T-cell (primary cell): ENCODE measurements at regions not wholly inside any gene's neighbourhood (a gene's known extent, or its start where the extent isn't known, plus 50 kb on each side); places are given as distances from the start of the nearest gene placed in this dataset.
"Not testable (repeated sequence)": the region's sequence is repeated elsewhere in the genome, so short reads cannot be mapped to it uniquely, and the experiment has no call there.

Experiments used
- ATAC-seq, 4 experiments: fragments of 200-7000 bp in 3 of 4; fragments of 150-1000 bp in 1 of 4; cut with Tn5 transposase; replicated peaks in 1 of 4; 1 replicate in 3 of 4; 2 replicates in 1 of 4; pipeline ENCODE4 v1.10.0; 2021; ENCODE audit warnings: moderate library complexity in 3 of 4, mild to moderate bottlenecking in 2 of 4, moderate number of reproducible peaks in 1 of 4
- CTCF ChIA-PET, 2 donors: fragments of 300-600 bp; sonication (Branson Sonifier 250); formaldehyde crosslinking; loops; one replicate each; lab custom pipeline; 2022; ENCODE audit warnings: antibody characterized with exemption in 2 of 2; lab: Charles Lee
- POLR2A ChIA-PET, 2 donors: fragments of 300-600 bp; sonication (Branson Sonifier 250); formaldehyde crosslinking; loops; one replicate each; lab custom pipeline; 2022; ENCODE audit warnings: antibody characterized with exemption in 2 of 2; lab: Charles Lee
- DNase-seq, 35 experiments: peaks; one replicate each; pipeline versions ENCODE4 v3.0.0 to v3.0.0-alpha.2; 2013 to 2023
- H3K27ac ChIP-seq: one replicate; pipeline ENCODE4 v1.5.1; 2013; ENCODE audit warnings: low read length
- H3K27me3 ChIP-seq, 2 experiments: replicated peaks in 1 of 2; 1 replicate in 1 of 2; 2 replicates in 1 of 2; pipeline versions ENCODE4 v1.6.1 to v1.7.0; 2013; ENCODE audit warnings: low read length in 1 of 2, mixed read lengths in 1 of 2; ENCODE audit not compliant: control insufficient read depth in 2 of 2, insufficient read depth in 2 of 2; ENCODE audit errors: extremely low read depth in 1 of 2
- H3K36me3 ChIP-seq, 2 donors: 1 replicate in 1 of 2; 2 replicates in 1 of 2; pipeline versions ENCODE4 v1.6.1 to v1.7.0; 2013; ENCODE audit warnings: low read length in 1 of 2; ENCODE audit not compliant: control insufficient read depth in 2 of 2, insufficient read depth in 1 of 2; ENCODE audit errors: extremely low read depth in 1 of 2
- H3K4me1 ChIP-seq, 2 experiments: 1 replicate in 1 of 2; 2 replicates in 1 of 2; pipeline versions ENCODE4 v1.6.1 to v1.7.0; 2013; ENCODE audit warnings: low read length in 2 of 2, mixed read lengths in 1 of 2; ENCODE audit not compliant: insufficient read depth in 2 of 2, control insufficient read depth in 1 of 2; ENCODE audit errors: extremely low read depth in 1 of 2
- H3K4me3 ChIP-seq, 2 donors: 1 replicate in 1 of 2; 2 replicates in 1 of 2; pipeline versions ENCODE4 v1.5.1 to v1.7.0; 2013; ENCODE audit warnings: mild to moderate bottlenecking in 2 of 2, low read length in 1 of 2, moderate library complexity in 1 of 2; ENCODE audit not compliant: control insufficient read depth in 1 of 2; ENCODE audit errors: extremely low read depth in 1 of 2
- H3K9me3 ChIP-seq: 2 replicates; pipeline ENCODE4 v1.7.0; 2013
- H3K27ac Mint-ChIP-seq, 2 donors: one replicate each; pipeline ENCODE4 v1.8.0; 2020 to 2021; ENCODE audit warnings: mild to moderate bottlenecking in 2 of 2, mixed read lengths in 2 of 2
- H3K27me3 Mint-ChIP-seq, 2 donors: one replicate each; pipeline ENCODE4 v1.8.0; 2021 to 2022; ENCODE audit warnings: mixed read lengths in 2 of 2
- H3K36me3 Mint-ChIP-seq: one replicate; pipeline ENCODE4 v1.8.0; 2021; ENCODE audit warnings: mixed read lengths
- H3K4me1 Mint-ChIP-seq, 3 donors: one replicate each; pipeline ENCODE4 v1.8.0; 2020 to 2022; ENCODE audit warnings: mixed read lengths in 3 of 3, mild to moderate bottlenecking in 1 of 3
- H3K4me3 Mint-ChIP-seq, 3 donors: one replicate each; pipeline ENCODE4 v1.8.0; 2020 to 2022; ENCODE audit warnings: mild to moderate bottlenecking in 3 of 3, mixed read lengths in 3 of 3, moderate library complexity in 3 of 3
- H3K9me3 Mint-ChIP-seq, 3 donors: one replicate each; pipeline ENCODE4 v1.8.0; 2020 to 2022; ENCODE audit warnings: mixed read lengths in 3 of 3
- WGBS: methylation state at CpG from one replicate; pipeline ENCODE4 v1.1.5; 2013; ENCODE audit warnings: missing lambda C conversion rate; ENCODE audit not compliant: insufficient coverage; 5-methylcytosine and 5-hydroxymethylcytosine counted together

- H3K9me3 Mint-ChIP-seq, ATAC-seq, CTCF ChIA-PET, H3K4me1 Mint-ChIP-seq, H3K4me1 ChIP-seq, H3K27me3 Mint-ChIP-seq, H3K4me3 ChIP-seq, H3K9me3 ChIP-seq, H3K36me3 Mint-ChIP-seq, DNase-seq, H3K27ac Mint-ChIP-seq, H3K27me3 ChIP-seq, H3K27ac ChIP-seq, H3K4me3 Mint-ChIP-seq, POLR2A ChIA-PET, H3K36me3 ChIP-seq: not testable (repeated sequence)
- 83% methylated on average over 5 of the region's 7 CpGs for WGBS
Measured at GRCh38 chr1:224839648-224840300, 89.7 kb upstream of the DNAH14 start.

DNA sequence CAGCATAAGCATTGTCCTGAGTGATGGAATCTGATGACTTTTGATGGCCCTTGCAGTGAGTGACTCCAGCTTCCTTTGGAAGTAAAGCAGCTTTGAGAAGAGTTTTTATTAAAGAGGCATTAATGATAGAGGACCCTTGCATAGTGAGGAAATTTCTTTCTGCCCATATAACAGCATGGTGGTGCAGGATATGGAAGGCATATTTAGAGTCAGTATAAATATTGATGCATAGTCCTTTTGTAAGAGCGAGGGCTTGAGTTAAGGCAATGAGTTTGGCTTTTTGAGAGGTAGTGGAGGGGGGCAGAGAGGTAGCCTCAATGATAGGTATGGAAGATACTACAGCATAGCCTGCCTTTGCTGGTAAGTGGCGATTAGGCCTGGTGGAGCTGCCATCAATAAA lies 87.7 kb upstream of the DNAH14 start:
- H3K9me3 Mint-ChIP-seq, H3K27ac Mint-ChIP-seq, POLR2A ChIA-PET, H3K4me3 Mint-ChIP-seq, H3K27ac ChIP-seq, H3K9me3 ChIP-seq, H3K27me3 Mint-ChIP-seq, H3K4me3 ChIP-seq, DNase-seq, H3K36me3 Mint-ChIP-seq, CTCF ChIA-PET, ATAC-seq, H3K27me3 ChIP-seq, H3K36me3 ChIP-seq, H3K4me1 Mint-ChIP-seq, H3K4me1 ChIP-seq: not testable (repeated sequence)
- 78% methylated on average over 1 of the region's 2 CpGs for WGBS

DNA sequence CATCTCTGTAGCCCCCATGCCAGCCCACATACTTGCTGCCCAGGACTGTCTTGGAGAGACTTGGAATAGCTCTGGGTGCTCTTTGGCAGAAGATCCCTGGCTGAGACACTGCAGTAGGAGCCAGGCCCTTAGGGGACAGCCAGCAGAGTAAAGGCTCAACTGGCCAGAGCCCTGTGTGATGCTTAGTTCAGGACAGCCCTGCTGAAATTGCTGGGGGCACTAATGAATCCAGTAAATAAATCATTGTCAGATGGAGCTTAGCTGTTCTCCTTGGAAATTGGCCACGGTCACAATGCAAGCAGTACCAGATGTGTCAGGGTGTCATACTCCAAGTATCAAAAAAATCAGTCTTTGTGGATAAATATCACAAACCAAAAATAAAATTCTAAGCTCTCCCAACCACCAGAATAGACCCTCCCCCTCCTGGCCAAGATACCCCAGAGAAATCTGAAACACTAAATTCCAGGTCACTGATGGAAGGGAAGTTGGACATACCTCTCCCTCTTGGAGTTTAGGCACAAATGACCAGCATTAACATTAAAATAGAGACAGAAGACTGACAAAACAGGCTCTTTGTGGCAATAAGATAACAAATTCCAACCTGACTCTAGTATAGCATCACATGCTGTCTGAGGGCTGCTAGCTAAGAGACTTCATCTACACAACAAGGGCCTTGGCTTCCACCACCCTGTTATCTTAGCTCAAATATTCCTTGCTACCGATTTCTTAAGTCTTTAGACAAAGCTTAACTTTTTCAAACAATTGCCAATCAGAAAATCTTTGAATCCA lies 83.2 kb upstream of the DNAH14 start:
- Mint-ChIP-seq H3K36me3 (no peaks in the 10 kb centered on the region), H3K9me3 (no peaks in the 10 kb centered on the region), H3K27me3 (peaks cover 0 to 2% of the 10 kb centered on the region in 2 donors), H3K4me1 (no peaks in the 10 kb centered on the region), H3K4me3 (no peak overlapping the region), H3K27ac (no peak overlapping the region)
- Histone ChIP-seq H3K4me1 (no peaks in the 10 kb centered on the region), H3K9me3 (no peaks in the 10 kb centered on the region), H3K36me3 (no peaks in the 10 kb centered on the region), H3K4me3 (no peak overlapping the region), H3K27me3 (peaks cover 0 to 3% of the 10 kb centered on the region in 2 experiments), H3K27ac (no peak overlapping the region)
- 60% methylated on average over 1 of the region's 2 CpGs for WGBS
- POLR2A ChIA-PET: no interaction called here
- ATAC-seq (no peak), DNase-seq (no peak)
- CTCF ChIA-PET: no interaction called here

- no peaks in the 10 kb centered on the region for H3K36me3 Mint-ChIP-seq
- WGBS: no CpG with 5 or more reads among the region's 2 CpGs
- peaks cover 3 to 4% of the 10 kb centered on the region in 2 donors for H3K27me3 Mint-ChIP-seq
- Histone ChIP-seq H3K4me3 (no peak overlapping the region), H3K27ac (no peak overlapping the region), H3K36me3 (no peaks in the 10 kb centered on the region), H3K4me1 (no peaks in the 10 kb centered on the region), H3K9me3 (no peaks in the 10 kb centered on the region), H3K27me3 (peaks cover 0 to 16% of the 10 kb centered on the region in 2 experiments)
- DNase-seq (no peak), ATAC-seq (no peak)
- no peak overlapping the region for H3K4me3 Mint-ChIP-seq
- H3K9me3 Mint-ChIP-seq: no peaks in the 10 kb centered on the region
- CTCF ChIA-PET: interaction anchor here (1.7 to 3.5 kb wide), 2 partner anchors 336 to 337 kb away, joined by 11 to 16 read pairs; no protein-coding TSS in a partner anchor
- H3K4me1 Mint-ChIP-seq: no peaks in the 10 kb centered on the region
- no peak overlapping the region for H3K27ac Mint-ChIP-seq
- POLR2A ChIA-PET: no interaction called here
Measured at GRCh38 chr1:224850446-224850845, 79.0 kb upstream of the DNAH14 start.

DNA sequence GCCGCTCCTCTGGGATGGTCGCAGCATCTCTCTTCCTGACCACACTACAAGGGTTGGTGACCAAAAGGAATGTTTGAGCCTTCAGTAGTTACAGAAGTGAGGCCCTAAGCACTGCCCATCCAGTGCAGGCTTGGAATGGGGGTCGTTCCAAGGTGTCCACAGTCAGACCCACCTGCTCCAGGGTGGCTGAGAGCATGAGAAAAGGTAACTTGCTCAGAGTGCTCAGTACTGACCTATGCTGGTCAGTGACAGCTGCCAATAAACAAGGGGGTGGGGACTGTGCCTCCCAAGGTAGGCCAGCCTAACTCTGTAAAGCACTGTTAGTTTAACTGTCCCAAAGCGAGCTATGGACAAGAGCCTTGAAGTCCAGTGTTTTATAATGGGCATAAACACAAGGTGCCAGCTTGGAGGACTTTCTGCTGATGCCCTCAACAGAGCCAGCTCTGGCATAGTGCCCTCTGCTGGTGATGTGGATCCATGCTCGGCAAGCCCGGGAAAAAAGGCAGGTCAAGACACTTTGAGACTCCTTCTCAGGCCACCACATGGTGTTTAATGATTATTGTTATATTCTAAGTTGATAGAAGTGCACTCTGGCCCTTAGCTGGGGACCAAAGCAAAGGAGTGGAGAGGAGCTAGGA lies 78.1 kb upstream of the DNAH14 start:
- Histone ChIP-seq H3K9me3 (no peaks in the 10 kb centered on the region), H3K27me3 (peaks cover 0 to 16% of the 10 kb centered on the region in 2 experiments), H3K27ac (no peak overlapping the region), H3K36me3 (no peaks in the 10 kb centered on the region), H3K4me1 (no peaks in the 10 kb centered on the region), H3K4me3 (no peak overlapping the region)
- Mint-ChIP-seq H3K4me1 (no peaks in the 10 kb centered on the region), H3K4me3 (no peak overlapping the region), H3K36me3 (no peaks in the 10 kb centered on the region), H3K27ac (no peak overlapping the region), H3K27me3 (peaks cover 3 to 4% of the 10 kb centered on the region in 2 donors), H3K9me3 (no peaks in the 10 kb centered on the region)
- CTCF ChIA-PET: interaction anchor here (0.7 to 3.5 kb wide), 3 partner anchors 337 to 339 kb away, joined by 3 to 16 read pairs (median 11); no protein-coding TSS in a partner anchor
- ATAC-seq (no peak), DNase-seq (peak in 30 of 35 experiments; percentile 4 to 61 (median 24))
- POLR2A ChIA-PET: no interaction called here
- WGBS: 24% methylated on average over 4 of the region's 6 CpGs

DNA sequence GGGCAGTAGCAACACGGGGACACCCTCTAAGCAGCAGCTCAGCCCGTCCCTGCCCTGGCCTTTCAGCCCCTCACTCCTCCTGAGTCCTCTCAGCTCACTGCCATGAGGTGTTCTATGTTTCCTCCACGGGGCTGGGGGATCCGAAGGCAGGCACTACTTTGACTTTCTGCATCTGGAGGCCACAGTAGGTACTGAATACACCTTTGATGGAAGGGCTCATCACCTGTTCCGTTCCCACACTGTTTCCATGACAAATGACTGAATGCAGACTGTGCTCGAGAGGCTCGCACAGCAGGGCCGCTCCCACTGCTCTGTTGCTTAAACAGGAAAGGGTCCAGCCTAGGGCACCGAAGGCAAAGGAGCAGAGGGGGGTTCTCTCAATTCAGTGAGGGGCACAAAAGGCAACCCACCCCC lies 77.6 kb upstream of the DNAH14 start:
- Histone ChIP-seq H3K9me3 (no peaks in the 10 kb centered on the region), H3K4me1 (no peaks in the 10 kb centered on the region), H3K27ac (no peak overlapping the region), H3K36me3 (no peaks in the 10 kb centered on the region), H3K4me3 (no peak overlapping the region), H3K27me3 (peaks cover 0 to 16% of the 10 kb centered on the region in 2 experiments)
- Mint-ChIP-seq H3K4me3 (no peak overlapping the region), H3K36me3 (no peaks in the 10 kb centered on the region), H3K4me1 (no peaks in the 10 kb centered on the region), H3K9me3 (no peaks in the 10 kb centered on the region), H3K27ac (no peak overlapping the region), H3K27me3 (peaks cover 3 to 4% of the 10 kb centered on the region in 2 donors)
- ChIA-PET CTCF (interaction anchor here (0.7 to 3.5 kb wide), 3 partner anchors 338 to 340 kb away, joined by 3 to 16 read pairs (median 11); no protein-coding TSS in a partner anchor), POLR2A (no interaction called here)
- no peak for DNase-seq
- ATAC-seq: no peak
- 46% methylated on average over 7 of the region's 9 CpGs for WGBS
